Ovary (tissue), 3 donors: ENCODE measurements at regions not wholly inside any gene's neighbourhood (a gene's known extent, or its start where the extent isn't known, plus 50 kb on each side); places are given as distances from the start of the nearest gene placed in this dataset.

Experiments
- EP300 ChIP-seq: sonication (generic); formaldehyde crosslinking; IDR thresholded peaks from one replicate; pipeline ENCODE4 v1.6.1; 2017; ENCODE audit warnings: antibody characterized with exemption
- POLR2A ChIP-seq: fragments of 450-650 bp; IDR thresholded peaks from one replicate; pipeline ENCODE4 v1.6.1; 2017; ENCODE audit warnings: antibody characterized with exemption, mild to moderate bottlenecking, moderate library complexity
- TF ChIP-seq, protein P1 (sequence below), 3 donors: fragments of 450-650 bp in 2 of 3; fragments of 200-600 bp in 1 of 3; IDR thresholded peaks; one replicate each; pipeline versions ENCODE4 v1.5.1 to v1.8.0; 2016 to 2022; ENCODE audit warnings: antibody characterized with exemption in 3 of 3, mild to moderate bottlenecking in 1 of 3
- donor health status: DM: no; HTN: no; CAD: no.

DNA sequence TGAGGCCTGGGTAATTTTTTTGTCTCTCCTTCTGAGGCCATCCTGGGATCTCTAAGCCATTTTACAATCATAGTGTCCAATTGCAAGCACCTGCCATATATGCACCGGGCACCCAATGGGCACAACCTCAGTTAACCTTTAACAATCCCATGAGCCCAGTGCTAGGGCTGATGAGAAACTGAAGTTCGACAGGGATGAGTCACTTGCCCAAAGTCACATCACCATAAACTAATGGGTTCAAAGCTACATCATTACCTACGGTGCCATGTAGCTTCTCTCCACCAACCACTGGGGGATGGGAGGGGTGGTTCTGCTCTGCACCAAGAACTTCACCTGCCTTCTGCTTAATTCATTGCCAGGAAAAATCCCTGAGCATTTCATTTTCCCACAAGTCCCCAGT is 95.8 kb upstream of the ZNF716 start:
- TF ChIP-seq, protein P1, sequence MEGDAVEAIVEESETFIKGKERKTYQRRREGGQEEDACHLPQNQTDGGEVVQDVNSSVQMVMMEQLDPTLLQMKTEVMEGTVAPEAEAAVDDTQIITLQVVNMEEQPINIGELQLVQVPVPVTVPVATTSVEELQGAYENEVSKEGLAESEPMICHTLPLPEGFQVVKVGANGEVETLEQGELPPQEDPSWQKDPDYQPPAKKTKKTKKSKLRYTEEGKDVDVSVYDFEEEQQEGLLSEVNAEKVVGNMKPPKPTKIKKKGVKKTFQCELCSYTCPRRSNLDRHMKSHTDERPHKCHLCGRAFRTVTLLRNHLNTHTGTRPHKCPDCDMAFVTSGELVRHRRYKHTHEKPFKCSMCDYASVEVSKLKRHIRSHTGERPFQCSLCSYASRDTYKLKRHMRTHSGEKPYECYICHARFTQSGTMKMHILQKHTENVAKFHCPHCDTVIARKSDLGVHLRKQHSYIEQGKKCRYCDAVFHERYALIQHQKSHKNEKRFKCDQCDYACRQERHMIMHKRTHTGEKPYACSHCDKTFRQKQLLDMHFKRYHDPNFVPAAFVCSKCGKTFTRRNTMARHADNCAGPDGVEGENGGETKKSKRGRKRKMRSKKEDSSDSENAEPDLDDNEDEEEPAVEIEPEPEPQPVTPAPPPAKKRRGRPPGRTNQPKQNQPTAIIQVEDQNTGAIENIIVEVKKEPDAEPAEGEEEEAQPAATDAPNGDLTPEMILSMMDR (IDR thresholded peaks at IDR 0.05): no peak
- TF ChIP-seq POLR2A (no peak), EP300 (no peak)
